ENCODE measurements at regions not wholly inside any gene's neighbourhood (a gene's known extent, or its start where the extent isn't known, plus 50 kb on each side); places are given as distances from the start of the nearest gene placed in this dataset.

GRCh38 chr6:23368557-23368956 lies 757.5 kb upstream of the NRSN1 start:
- no peak overlapping the region for H3K9ac ChIP-seq (ENCODE audit: low read length)
- no peaks in the 10 kb centered on the region for H3K36me3 ChIP-seq (ENCODE audit: control insufficient read depth, insufficient read depth, low read length)
- no peak overlapping the region for H3K27ac ChIP-seq (ENCODE audit: low read depth, low read length)
- no peak overlapping the region for H3K4me3 ChIP-seq (ENCODE audit: low read length)
- no peaks in the 10 kb centered on the region for H3K27me3 ChIP-seq (ENCODE audit: control insufficient read depth, insufficient read depth, low read length)
- H3K4me1 ChIP-seq (ENCODE audit: control insufficient read depth, insufficient read depth, low read length) = no peaks in the 10 kb centered on the region

GRCh38 chr6:23370051-23370450 lies 756.0 kb upstream of the NRSN1 start:
- H3K27me3 ChIP-seq (ENCODE audit: control insufficient read depth, insufficient read depth, low read length) = no peaks in the 10 kb centered on the region
- no peaks in the 10 kb centered on the region for H3K36me3 ChIP-seq (ENCODE audit: control insufficient read depth, insufficient read depth, low read length)
- H3K4me3 ChIP-seq (ENCODE audit: low read length) = no peak overlapping the region
- no peak overlapping the region for H3K27ac ChIP-seq (ENCODE audit: low read depth, low read length)
- no peak overlapping the region for H3K9ac ChIP-seq (ENCODE audit: low read length)
- no peaks in the 10 kb centered on the region for H3K4me1 ChIP-seq (ENCODE audit: control insufficient read depth, insufficient read depth, low read length)

GRCh38 chr6:23371132-23371915 lies 754.7 kb upstream of the NRSN1 start:
- no peaks in the 10 kb centered on the region for H3K36me3 ChIP-seq (ENCODE audit: control insufficient read depth, insufficient read depth, low read length)
- H3K27ac ChIP-seq (ENCODE audit: low read depth, low read length) = no peak overlapping the region
- H3K4me1 ChIP-seq (ENCODE audit: control insufficient read depth, insufficient read depth, low read length) = no peaks in the 10 kb centered on the region
- H3K27me3 ChIP-seq (ENCODE audit: control insufficient read depth, insufficient read depth, low read length) = no peaks in the 10 kb centered on the region
- no peak overlapping the region for H3K9ac ChIP-seq (ENCODE audit: low read length)
- H3K4me3 ChIP-seq (ENCODE audit: low read length) = no peak overlapping the region

- no peaks in the 10 kb centered on the region for H3K27me3 ChIP-seq (ENCODE audit: control insufficient read depth, insufficient read depth, low read length)
- H3K4me1 ChIP-seq (ENCODE audit: control insufficient read depth, insufficient read depth, low read length) = no peaks in the 10 kb centered on the region
Observed at GRCh38 chr6:23377830-23378229, 748.2 kb upstream of the NRSN1 start.

GRCh38 chr6:23380465-23380864 lies 745.5 kb upstream of the NRSN1 start:
- H3K9ac ChIP-seq (ENCODE audit: low read length) = no peak overlapping the region
- no peak overlapping the region for H3K27ac ChIP-seq (ENCODE audit: low read depth, low read length)
- no peaks in the 10 kb centered on the region for H3K36me3 ChIP-seq (ENCODE audit: control insufficient read depth, insufficient read depth, low read length)
- H3K4me3 ChIP-seq (ENCODE audit: low read length) = no peak overlapping the region
- H3K27me3 ChIP-seq (ENCODE audit: control insufficient read depth, insufficient read depth, low read length) = no peaks in the 10 kb centered on the region
- H3K4me1 ChIP-seq (ENCODE audit: control insufficient read depth, insufficient read depth, low read length) = no peaks in the 10 kb centered on the region

More at GRCh38 chr6:23377830-23378229, 748.2 kb upstream of the NRSN1 start:
- Histone ChIP-seq H3K36me3 (ENCODE audit: control insufficient read depth, insufficient read depth, low read length) (no peaks in the 10 kb centered on the region), H3K27ac (ENCODE audit: low read depth, low read length) (no peak overlapping the region), H3K9ac (ENCODE audit: low read length) (no peak overlapping the region), H3K4me3 (ENCODE audit: low read length) (no peak overlapping the region)

GRCh38 chr6:23388086-23388783 lies 737.8 kb upstream of the NRSN1 start:
- Histone ChIP-seq H3K27ac (ENCODE audit: low read depth, low read length) (no peak overlapping the region), H3K9ac (ENCODE audit: low read length) (no peak overlapping the region), H3K27me3 (ENCODE audit: control insufficient read depth, insufficient read depth, low read length) (no peaks in the 10 kb centered on the region), H3K4me3 (ENCODE audit: low read length) (no peak overlapping the region), H3K4me1 (ENCODE audit: control insufficient read depth, insufficient read depth, low read length) (no peaks in the 10 kb centered on the region), H3K36me3 (ENCODE audit: control insufficient read depth, insufficient read depth, low read length) (no peaks in the 10 kb centered on the region)

GRCh38 chr6:23389386-23389785 lies 736.6 kb upstream of the NRSN1 start:
- H3K27me3 ChIP-seq (ENCODE audit: control insufficient read depth, insufficient read depth, low read length) = no peaks in the 10 kb centered on the region
- H3K4me1 ChIP-seq (ENCODE audit: control insufficient read depth, insufficient read depth, low read length) = no peaks in the 10 kb centered on the region
- no peak overlapping the region for H3K27ac ChIP-seq (ENCODE audit: low read depth, low read length)
- no peak overlapping the region for H3K9ac ChIP-seq (ENCODE audit: low read length)
- H3K4me3 ChIP-seq (ENCODE audit: low read length) = no peak overlapping the region
- no peaks in the 10 kb centered on the region for H3K36me3 ChIP-seq (ENCODE audit: control insufficient read depth, insufficient read depth, low read length)

- no peak overlapping the region for H3K4me3 ChIP-seq (ENCODE audit: low read length)
- H3K36me3 ChIP-seq (ENCODE audit: control insufficient read depth, insufficient read depth, low read length) = no peaks in the 10 kb centered on the region
- no peak overlapping the region for H3K27ac ChIP-seq (ENCODE audit: low read depth, low read length)
- no peak overlapping the region for H3K9ac ChIP-seq (ENCODE audit: low read length)
- no peaks in the 10 kb centered on the region for H3K27me3 ChIP-seq (ENCODE audit: control insufficient read depth, insufficient read depth, low read length)
- H3K4me1 ChIP-seq (ENCODE audit: control insufficient read depth, insufficient read depth, low read length) = no peaks in the 10 kb centered on the region
Observed at GRCh38 chr6:23390221-23390620, 735.8 kb upstream of the NRSN1 start.

GRCh38 chr6:23394681-23395080 lies 731.3 kb upstream of the NRSN1 start:
- no peaks in the 10 kb centered on the region for H3K4me1 ChIP-seq (ENCODE audit: control insufficient read depth, insufficient read depth, low read length)
- H3K36me3 ChIP-seq (ENCODE audit: control insufficient read depth, insufficient read depth, low read length) = no peaks in the 10 kb centered on the region
- no peaks in the 10 kb centered on the region for H3K27me3 ChIP-seq (ENCODE audit: control insufficient read depth, insufficient read depth, low read length)
- no peak overlapping the region for H3K4me3 ChIP-seq (ENCODE audit: low read length)
- H3K27ac ChIP-seq (ENCODE audit: low read depth, low read length) = no peak overlapping the region
- H3K9ac ChIP-seq (ENCODE audit: low read length) = no peak overlapping the region

GRCh38 chr6:23395381-23395780 lies 730.6 kb upstream of the NRSN1 start:
- Histone ChIP-seq H3K4me1 (ENCODE audit: control insufficient read depth, insufficient read depth, low read length) (no peaks in the 10 kb centered on the region), H3K27me3 (ENCODE audit: control insufficient read depth, insufficient read depth, low read length) (no peaks in the 10 kb centered on the region), H3K36me3 (ENCODE audit: control insufficient read depth, insufficient read depth, low read length) (no peaks in the 10 kb centered on the region), H3K9ac (ENCODE audit: low read length) (no peak overlapping the region), H3K27ac (ENCODE audit: low read depth, low read length) (no peak overlapping the region), H3K4me3 (ENCODE audit: low read length) (no peak overlapping the region)

- Histone ChIP-seq H3K27me3 (ENCODE audit: control insufficient read depth, insufficient read depth, low read length) (no peaks in the 10 kb centered on the region), H3K27ac (ENCODE audit: low read depth, low read length) (no peak overlapping the region), H3K36me3 (ENCODE audit: control insufficient read depth, insufficient read depth, low read length) (no peaks in the 10 kb centered on the region), H3K4me1 (ENCODE audit: control insufficient read depth, insufficient read depth, low read length) (no peaks in the 10 kb centered on the region), H3K4me3 (ENCODE audit: low read length) (no peak overlapping the region), H3K9ac (ENCODE audit: low read length) (no peak overlapping the region)
Observed at GRCh38 chr6:23396949-23397348, 729.1 kb upstream of the NRSN1 start.

- Histone ChIP-seq H3K27me3 (ENCODE audit: control insufficient read depth, insufficient read depth, low read length) (no peaks in the 10 kb centered on the region), H3K4me3 (ENCODE audit: low read length) (no peak overlapping the region), H3K9ac (ENCODE audit: low read length) (no peak overlapping the region), H3K36me3 (ENCODE audit: control insufficient read depth, insufficient read depth, low read length) (no peaks in the 10 kb centered on the region), H3K27ac (ENCODE audit: low read depth, low read length) (no peak overlapping the region), H3K4me1 (ENCODE audit: control insufficient read depth, insufficient read depth, low read length) (no peaks in the 10 kb centered on the region)
Observed at GRCh38 chr6:23403460-23403859, 722.6 kb upstream of the NRSN1 start.

GRCh38 chr6:23409531-23409930 lies 716.5 kb upstream of the NRSN1 start:
- Histone ChIP-seq H3K27ac (ENCODE audit: low read depth, low read length) (no peak overlapping the region), H3K4me3 (ENCODE audit: low read length) (no peak overlapping the region), H3K4me1 (ENCODE audit: control insufficient read depth, insufficient read depth, low read length) (no peaks in the 10 kb centered on the region), H3K9ac (ENCODE audit: low read length) (no peak overlapping the region), H3K27me3 (ENCODE audit: control insufficient read depth, insufficient read depth, low read length) (no peaks in the 10 kb centered on the region), H3K36me3 (ENCODE audit: control insufficient read depth, insufficient read depth, low read length) (no peaks in the 10 kb centered on the region)
